Retina (tissue), 1 donor: ENCODE measurements at regions not wholly inside any gene's neighbourhood (a gene's known extent, or its start where the extent isn't known, plus 50 kb on each side); places are given as distances from the start of the nearest gene placed in this dataset.
"Not testable (repeated sequence)": the region's sequence is repeated elsewhere in the genome, so short reads cannot be mapped to it uniquely, and the experiment has no call there.

Experiments
- DNase-seq: peaks from one replicate; pipeline ENCODE4 v3.0.0-alpha.2; 2016

DNA sequence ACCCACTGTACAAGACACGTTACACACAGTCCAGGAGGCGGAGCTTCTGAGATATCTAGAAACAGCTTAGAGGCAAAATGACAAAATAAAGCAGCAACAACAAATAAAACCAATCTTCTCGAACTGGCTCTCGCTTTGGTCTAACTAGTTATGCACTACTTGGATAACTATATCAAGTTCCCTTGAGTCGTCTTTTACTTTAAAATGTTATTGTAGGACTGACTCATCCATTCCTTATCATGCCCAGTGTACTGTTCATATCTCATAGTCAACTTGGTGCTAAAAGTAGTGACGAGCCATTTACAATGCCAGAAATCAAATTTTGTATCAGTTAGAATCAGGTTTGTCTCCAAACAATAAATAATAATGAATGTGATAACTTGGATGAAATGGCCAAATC is 102.5 kb upstream of the SLC35G4 start:
- no peak for DNase-seq

DNA sequence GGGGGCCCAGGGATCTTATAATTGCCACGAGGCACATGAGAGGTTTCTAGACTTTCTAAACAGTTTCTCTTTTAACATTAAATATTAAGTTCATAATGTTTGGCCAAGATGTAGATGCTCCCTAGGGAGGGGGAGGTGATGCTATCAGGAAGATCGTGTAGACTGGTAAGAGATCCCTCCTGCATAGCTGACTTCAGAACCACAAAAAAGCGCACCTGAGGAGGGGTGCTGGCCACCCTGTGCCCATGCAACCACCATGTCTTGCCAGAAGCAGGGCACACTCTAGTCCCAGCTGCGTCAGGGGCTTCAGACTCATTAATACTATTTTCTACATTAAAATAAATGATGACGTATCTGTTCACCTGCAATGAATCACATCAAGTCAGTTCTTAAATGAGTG is 103.4 kb upstream of the SLC35G4 start:
- no peak for DNase-seq

DNA sequence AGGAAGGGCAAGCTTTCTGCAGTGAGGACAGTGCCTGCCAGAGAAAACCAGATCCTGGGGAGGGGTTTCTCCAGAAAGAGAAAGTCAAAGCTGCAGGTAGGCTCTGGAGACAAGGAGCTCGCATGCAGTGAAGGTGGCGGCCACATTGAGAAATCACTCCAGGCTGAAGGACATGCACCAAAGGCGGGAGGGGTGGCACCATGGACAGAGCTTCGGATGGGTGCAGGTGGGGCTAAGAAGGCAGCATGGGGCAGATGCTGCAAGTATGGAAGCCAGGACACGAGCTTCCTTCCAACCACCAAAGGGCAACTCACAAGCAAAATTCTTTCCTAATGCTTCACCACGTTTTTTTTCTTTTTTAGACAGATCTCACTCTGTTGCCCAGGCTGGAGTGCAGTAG is 104.4 kb upstream of the SLC35G4 start:
- DNase-seq: no peak

DNA sequence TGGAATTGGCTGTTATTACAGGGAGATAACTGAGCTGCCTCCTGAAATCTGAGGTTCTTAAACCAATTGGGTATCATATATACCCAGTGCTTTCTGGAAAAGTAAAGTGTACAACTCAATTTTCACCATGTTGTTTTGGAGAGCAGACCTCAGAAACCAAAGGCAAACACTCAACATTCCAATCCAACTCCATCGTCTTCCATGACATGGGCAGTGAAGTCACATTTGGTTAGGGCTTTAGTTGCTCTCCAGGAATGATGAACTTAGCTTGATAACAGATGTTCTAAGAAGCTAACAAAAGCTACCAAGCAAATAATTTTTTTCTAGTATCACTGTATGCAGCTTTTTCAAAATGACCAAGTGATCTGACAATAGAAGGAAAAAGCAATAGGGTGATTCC is 107.0 kb upstream of the SLC35G4 start:
- no peak for DNase-seq

GRCh38 chr18:11501352-11501751 is 108.0 kb upstream of the SLC35G4 start:
- DNase-seq: no peak

DNA sequence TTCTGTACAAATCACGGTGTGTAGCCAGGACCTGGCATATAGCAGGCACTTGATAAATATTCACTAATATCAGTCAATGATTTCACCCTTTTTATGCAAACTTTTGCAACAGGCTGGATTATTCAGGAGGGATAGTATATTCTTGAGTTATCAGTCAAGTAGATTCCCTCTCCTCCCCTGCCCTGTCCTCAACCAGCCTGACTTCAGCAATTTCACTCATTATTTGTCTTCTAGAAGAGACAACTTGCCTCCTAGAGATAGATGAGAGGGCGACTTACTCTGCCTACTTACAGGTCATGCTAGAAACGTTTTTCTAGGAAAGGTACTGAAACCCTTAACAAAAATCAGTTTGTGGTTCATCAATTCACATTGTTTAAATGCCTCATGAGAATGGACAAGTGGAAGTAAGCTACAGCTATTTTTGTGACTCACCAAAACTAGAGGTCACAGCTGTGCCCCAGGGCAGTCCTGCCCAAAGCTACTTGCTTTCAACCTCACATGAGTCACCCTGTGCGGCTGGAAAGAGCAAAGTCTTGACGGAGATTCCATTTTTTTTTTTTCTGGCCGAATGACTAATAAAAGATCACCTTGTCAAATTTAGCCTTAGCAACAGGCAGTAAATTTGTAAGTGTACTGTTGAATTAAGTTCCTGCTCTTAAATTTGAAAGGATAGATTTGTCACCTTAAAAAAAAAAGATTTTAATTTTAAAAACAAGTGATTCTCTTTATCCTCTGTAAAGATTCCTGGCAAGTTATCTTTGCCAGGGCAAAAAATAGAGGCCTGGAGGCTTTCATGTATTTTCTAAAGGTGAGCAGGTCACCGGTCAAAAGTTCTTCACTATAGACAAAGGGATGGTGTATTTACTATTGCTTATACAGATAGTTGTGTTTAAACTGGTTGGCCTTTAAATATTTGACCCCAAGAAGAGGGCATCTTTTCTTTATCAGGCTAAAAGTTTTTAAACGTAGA is 109.0 kb upstream of the SLC35G4 start:
- no peak for DNase-seq

- DNase-seq: no peak
Measured at GRCh38 chr18:11498821-11499220, 110.6 kb upstream of the SLC35G4 start.

DNA sequence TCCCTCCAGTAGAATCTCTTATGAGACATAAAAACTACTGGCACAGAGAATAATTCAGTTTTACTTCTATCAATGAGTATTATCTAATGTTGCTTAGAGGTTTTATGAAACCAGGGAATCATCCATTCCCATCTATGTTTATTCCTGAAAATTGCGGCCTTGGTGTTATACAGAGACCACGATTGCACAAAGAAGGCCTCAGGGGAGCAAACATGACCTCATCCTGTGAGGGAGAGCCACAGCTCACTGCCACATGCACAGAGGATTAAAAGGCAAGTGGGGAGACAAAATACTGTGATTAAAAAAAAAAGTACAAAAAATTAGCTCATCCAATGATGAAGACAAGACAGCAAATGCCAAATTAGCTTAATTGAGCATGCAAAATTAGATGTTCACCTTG is 111.8 kb upstream of the SLC35G4 start:
- DNase-seq: no peak

DNA sequence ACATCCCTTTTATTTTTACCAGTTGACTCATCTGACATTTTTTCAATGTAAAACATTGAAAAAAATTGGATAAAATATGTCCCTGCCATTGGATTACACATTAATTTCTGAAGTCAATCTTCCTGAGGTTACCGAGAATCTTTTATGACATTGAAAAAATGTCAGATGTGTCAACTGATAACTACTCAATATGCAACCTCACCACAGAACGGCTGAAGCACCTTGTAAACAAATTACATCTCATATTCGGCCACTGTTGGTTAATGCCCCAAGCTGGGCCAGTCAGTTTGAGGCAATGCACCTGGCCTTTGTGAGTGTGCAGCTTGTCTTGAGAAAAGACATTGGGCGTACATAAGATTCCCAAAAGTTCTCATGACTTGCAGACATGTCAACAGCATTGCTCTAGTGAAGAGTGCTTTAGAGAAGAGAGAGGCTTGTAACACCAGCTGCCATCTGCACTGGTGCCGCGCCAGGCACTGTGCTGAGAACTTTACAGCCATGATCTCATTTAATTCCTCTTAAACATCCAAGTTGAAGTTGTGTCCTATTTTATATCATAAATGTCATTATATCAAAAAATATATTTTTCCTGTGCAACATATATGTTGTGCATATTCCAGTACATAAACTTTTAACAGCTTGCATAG is 112.7 kb upstream of the SLC35G4 start:
- no peak for DNase-seq

- no peak for DNase-seq
Measured at GRCh38 chr18:11495441-11495840, 114.0 kb upstream of the SLC35G4 start.

- no peak for DNase-seq
Measured at GRCh38 chr18:11494107-11494506, 115.3 kb upstream of the SLC35G4 start.

DNA sequence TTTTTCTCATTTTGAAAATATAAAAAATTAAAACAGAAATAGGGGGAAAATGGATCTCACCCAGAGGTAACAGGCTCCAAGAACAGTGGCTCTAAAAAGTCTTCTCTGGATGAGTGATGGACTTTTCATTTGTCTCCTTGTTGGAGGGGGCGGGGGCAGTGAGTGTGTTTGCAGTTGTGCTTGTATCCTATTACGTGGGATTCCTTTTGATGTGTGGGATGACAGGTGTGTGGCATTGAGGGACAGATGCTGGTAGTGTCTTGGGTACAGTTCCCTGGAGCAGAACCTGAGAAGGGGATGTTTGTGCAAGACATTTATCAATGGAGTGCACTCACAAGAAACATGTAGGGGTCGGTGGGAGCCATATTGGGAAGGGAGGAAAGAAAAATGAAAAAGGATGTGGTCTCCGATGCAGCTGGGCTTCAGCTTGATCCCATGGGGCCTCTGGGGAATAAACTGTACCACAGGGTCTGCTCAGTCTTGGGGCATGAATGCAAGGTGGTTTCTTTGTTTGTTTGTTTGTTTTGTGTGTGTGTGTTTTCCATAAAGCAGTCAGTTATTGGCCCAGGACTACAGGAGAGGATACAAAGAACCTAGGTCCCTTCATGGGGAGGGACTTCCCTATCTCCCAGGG is 120.0 kb upstream of the SLC35G4 start:
- no peak for DNase-seq

DNA sequence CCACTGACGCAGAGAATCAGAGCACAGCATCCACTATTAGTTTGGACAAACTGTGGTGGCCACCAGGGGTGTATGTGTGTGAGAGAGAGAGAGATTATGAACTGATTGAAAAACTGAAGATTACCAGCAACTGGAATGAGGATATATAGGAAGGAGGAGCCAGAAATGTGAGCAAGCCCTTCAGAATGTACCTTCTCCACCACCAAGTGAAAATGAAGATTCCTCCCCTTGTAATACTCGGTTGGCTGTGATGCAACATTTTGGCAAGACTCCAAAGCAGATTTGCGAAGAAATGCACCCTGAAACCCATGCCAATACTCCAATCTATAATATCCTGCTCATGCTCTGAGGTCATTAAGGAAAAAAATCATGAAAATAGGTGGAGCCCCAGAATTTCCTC is 121.2 kb upstream of the SLC35G4 start:
- DNase-seq: no peak

- no peak for DNase-seq
Measured at GRCh38 chr18:11487390-11487789, 122.0 kb upstream of the SLC35G4 start.

- DNase-seq: no peak
Measured at GRCh38 chr18:11482271-11482670, 127.1 kb upstream of the SLC35G4 start.

DNA sequence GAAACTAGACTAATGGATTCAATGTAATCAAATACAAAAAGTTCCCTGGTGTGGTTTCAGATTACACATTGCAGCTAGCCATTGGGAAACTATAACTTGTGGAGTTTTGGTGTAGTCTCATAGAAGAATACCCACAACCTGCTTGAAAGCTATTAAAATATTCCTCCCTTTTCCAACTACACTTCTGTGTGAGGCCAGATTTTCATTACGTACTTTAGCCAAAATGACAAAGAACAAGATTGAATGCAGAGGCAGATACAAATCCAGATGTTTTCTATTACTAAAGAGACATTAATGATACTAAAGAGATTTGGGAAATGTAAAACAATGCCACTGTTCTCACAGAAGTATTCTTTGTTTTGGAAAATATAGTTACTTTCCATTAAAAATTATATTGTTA is 128.7 kb upstream of the SLC35G4 start:
- DNase-seq: no peak

GRCh38 chr18:11479031-11479430 is 130.4 kb upstream of the SLC35G4 start:
- DNase-seq: not testable (repeated sequence)

GRCh38 chr18:11470941-11471340 is 138.5 kb upstream of the SLC35G4 start:
- no peak for DNase-seq

GRCh38 chr18:11468617-11469016 is 140.8 kb upstream of the SLC35G4 start:
- no peak for DNase-seq

DNA sequence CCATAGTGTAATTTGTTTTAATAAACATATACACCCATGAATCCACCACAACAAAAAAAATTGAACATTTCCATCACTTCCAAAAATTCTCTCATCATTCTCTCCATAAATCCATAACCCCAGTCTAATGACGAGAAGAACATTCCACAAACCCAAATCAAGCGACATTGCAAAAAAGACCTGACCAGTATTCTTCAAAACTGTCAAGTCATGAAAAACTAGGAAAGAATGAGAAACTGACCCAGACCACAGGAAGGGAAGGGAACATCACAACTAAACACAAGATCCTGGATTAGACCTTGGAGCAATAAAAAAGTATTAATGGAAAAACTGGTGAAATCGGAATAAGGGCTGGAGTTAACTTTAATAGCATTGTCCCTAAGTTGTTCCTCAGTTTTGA is 141.3 kb upstream of the SLC35G4 start:
- DNase-seq: no peak

DNA sequence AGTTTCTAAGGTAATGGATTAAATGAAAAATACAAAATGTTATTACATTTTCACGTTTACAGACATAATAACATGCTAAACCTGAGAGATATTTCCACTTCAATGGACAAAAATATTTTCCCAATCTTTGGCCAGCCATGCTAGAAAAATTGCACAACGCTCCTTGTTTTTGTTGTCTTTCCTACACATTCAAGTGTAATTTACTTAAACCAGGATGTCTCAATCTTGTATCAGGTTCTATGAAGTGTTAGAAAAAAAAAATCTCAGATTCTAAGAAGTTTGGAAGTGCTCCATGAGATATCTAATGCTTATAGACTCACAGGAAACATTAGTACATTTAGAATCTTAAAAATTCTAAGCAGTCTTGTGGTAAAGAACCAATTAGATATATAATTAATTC is 141.8 kb upstream of the SLC35G4 start:
- no peak for DNase-seq

- no peak for DNase-seq
Measured at GRCh38 chr18:11464129-11464528, 145.3 kb upstream of the SLC35G4 start.

DNA sequence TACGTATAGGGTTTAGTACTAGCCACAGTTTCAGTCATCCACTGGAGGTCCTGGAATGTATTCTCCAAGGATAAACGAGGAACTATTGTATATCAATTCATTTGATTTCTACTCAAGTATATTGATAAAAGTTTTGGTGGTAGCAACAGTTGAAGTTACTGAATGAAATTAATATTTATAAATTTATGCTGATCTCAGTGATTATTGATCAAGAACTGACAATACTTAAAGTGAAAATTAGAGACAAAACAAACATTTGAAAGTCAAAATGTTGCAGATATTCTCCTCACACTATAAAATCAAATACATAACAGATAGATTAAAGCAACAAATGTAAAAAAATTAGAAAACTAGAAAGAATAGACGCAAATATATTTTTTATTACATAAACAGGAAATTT is 150.9 kb upstream of the SLC35G4 start:
- DNase-seq: no peak

DNA sequence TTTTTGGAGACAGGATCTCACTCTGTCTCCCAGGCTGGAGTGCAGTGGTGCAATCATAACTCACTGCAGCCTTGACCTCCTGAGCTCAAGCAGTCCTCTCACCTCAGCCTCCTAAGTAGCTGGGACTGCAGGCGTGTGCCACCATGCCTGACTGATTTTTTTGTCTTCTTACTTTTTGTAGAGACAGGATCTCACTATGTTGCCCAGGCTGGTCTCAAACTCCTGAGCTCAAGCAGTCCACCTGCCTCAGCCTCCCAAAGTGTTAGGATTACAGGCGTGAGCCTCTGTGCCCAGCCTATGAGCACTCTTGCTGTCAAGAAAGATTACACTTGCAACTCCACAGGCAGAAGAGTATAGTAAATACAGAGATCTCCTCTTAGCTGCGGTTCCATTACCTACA is 151.5 kb upstream of the SLC35G4 start:
- not testable (repeated sequence) for DNase-seq
